HEK293 (cell line): ENCODE measurements at regions not wholly inside any gene's neighbourhood (a gene's known extent, or its start where the extent isn't known, plus 50 kb on each side); places are given as distances from the start of the nearest gene placed in this dataset.
A peak's percentile ranks its signal among the peaks of the same experiment; 100 is the strongest.

ENCODE experiments used
- CTCF ChIA-PET: fragments of 350-600 bp; formaldehyde crosslinking; extraction: SDS; loops from one replicate; lab custom pipeline; 2021; ENCODE audit warnings: antibody characterized with exemption; lab: Yijun Ruan, JAX
- POLR2A ChIA-PET: fragments of 300-600 bp; formaldehyde crosslinking; extraction: SDS; loops from one replicate; lab custom pipeline; 2020; ENCODE audit warnings: antibody characterized with exemption, inconsistent platforms; lab: Yijun Ruan, JAX
- H3K27ac ChIP-seq: fragments of 200-500 bp; sonication (Bioruptor generic); 2 replicates; pipeline ENCODE4 v1.5.1; 2014; ENCODE audit warnings: low read depth, low read length, control low read depth, inconsistent platforms; ENCODE audit errors: extremely low read depth
- H3K36me3 ChIP-seq, 2 experiments: fragments of 200-500 bp in 1 of 2; sonication (Bioruptor generic) in 1 of 2; 1 replicate in 1 of 2; 2 replicates in 1 of 2; pipeline ENCODE4 v1.5.1; 2014 to 2017; ENCODE audit warnings: inconsistent platforms in 2 of 2, low read length in 2 of 2; ENCODE audit not compliant: control insufficient read depth in 2 of 2, insufficient read depth in 1 of 2
- H3K4me1 ChIP-seq: fragments of 200-500 bp; sonication (Bioruptor generic); 2 replicates; pipeline ENCODE4 v1.5.1; 2014; ENCODE audit warnings: mild to moderate bottlenecking, low read length, inconsistent platforms; ENCODE audit not compliant: control insufficient read depth, insufficient read depth
- H3K4me3 ChIP-seq: 2 replicates; pipeline ENCODE4 v1.5.1; 2011; ENCODE audit warnings: low read depth, mild to moderate bottlenecking, control low read depth, low read length, moderate library complexity
- H3K9me3 ChIP-seq: fragments of 200-500 bp; sonication (Bioruptor generic); 2 replicates; pipeline ENCODE4 v1.5.1; 2014; ENCODE audit warnings: low read depth, low read length, inconsistent platforms; ENCODE audit not compliant: control insufficient read depth, insufficient read depth
- EGR2 ChIP-seq: fragments of 450-650 bp; formaldehyde crosslinking; IDR thresholded peaks from 2 replicates; pipeline ENCODE4 v1.5.1; 2016; ENCODE audit warnings: low read depth, missing biosample characterization, missing genetic modification characterization
- KLF8 ChIP-seq: fragments of 450-650 bp; formaldehyde crosslinking; IDR thresholded peaks from 2 replicates; pipeline ENCODE4 v1.5.1; 2016; ENCODE audit warnings: missing biosample characterization, missing genetic modification characterization
- RBAK ChIP-seq: fragments of 450-650 bp; formaldehyde crosslinking; IDR thresholded peaks from 2 replicates; pipeline ENCODE4 v1.5.1; 2016; ENCODE audit warnings: missing biosample characterization, missing genetic modification characterization
- ZBTB48 ChIP-seq: fragments of 450-650 bp; formaldehyde crosslinking; IDR thresholded peaks from 2 replicates; pipeline ENCODE4 v1.5.1; 2016; ENCODE audit warnings: missing biosample characterization, missing genetic modification characterization
- ZNF184 ChIP-seq: fragments of 450-650 bp; IDR thresholded peaks from 2 replicates; pipeline ENCODE4 v1.5.1; 2018; ENCODE audit warnings: missing biosample characterization, mild to moderate bottlenecking, missing genetic modification characterization
- ZNF2 ChIP-seq: fragments of 450-650 bp; formaldehyde crosslinking; IDR thresholded peaks from 2 replicates; pipeline ENCODE4 v1.5.1; 2016; ENCODE audit warnings: missing biosample characterization, missing genetic modification characterization
- ZNF202 ChIP-seq: fragments of 450-650 bp; formaldehyde crosslinking; IDR thresholded peaks from 2 replicates; pipeline ENCODE4 v1.5.1; 2016; ENCODE audit warnings: missing biosample characterization, missing genetic modification characterization, borderline replicate concordance
- ZNF23 ChIP-seq: fragments of 450-650 bp; formaldehyde crosslinking; IDR thresholded peaks from 2 replicates; pipeline ENCODE4 v1.5.1; 2016; ENCODE audit warnings: missing biosample characterization, missing genetic modification characterization, borderline replicate concordance
- ZNF266 ChIP-seq: fragments of 450-650 bp; formaldehyde crosslinking; IDR thresholded peaks from 2 replicates; pipeline ENCODE4 v1.5.1; 2016; ENCODE audit warnings: missing biosample characterization, missing genetic modification characterization, low read depth
- ZNF292 ChIP-seq: fragments of 450-650 bp; formaldehyde crosslinking; IDR thresholded peaks from 2 replicates; pipeline ENCODE4 v1.5.1; 2016; ENCODE audit warnings: low read depth, missing biosample characterization, missing genetic modification characterization, borderline replicate concordance
- ZNF426 ChIP-seq: fragments of 450-650 bp; formaldehyde crosslinking; IDR thresholded peaks from 2 replicates; pipeline ENCODE4 v1.5.1; 2017; ENCODE audit warnings: missing biosample characterization, missing genetic modification characterization, mild to moderate bottlenecking, inconsistent platforms, moderate library complexity
- ZNF510 ChIP-seq: fragments of 450-650 bp; formaldehyde crosslinking; IDR thresholded peaks from 2 replicates; pipeline ENCODE4 v1.5.1; 2018; ENCODE audit warnings: mild to moderate bottlenecking, missing genetic modification characterization, missing biosample characterization; ENCODE audit not compliant: insufficient replicate concordance
- ZNF560 ChIP-seq: fragments of 450-650 bp; formaldehyde crosslinking; IDR thresholded peaks from 2 replicates; pipeline ENCODE4 v1.5.1; 2017; ENCODE audit warnings: missing biosample characterization, missing genetic modification characterization, borderline replicate concordance
- ZNF629 ChIP-seq: fragments of 450-650 bp; formaldehyde crosslinking; IDR thresholded peaks from 2 replicates; pipeline ENCODE4 v1.5.1; 2017; ENCODE audit warnings: missing biosample characterization, missing genetic modification characterization
- ZNF768 ChIP-seq: fragments of 450-650 bp; formaldehyde crosslinking; IDR thresholded peaks from 2 replicates; pipeline ENCODE4 v1.5.1; 2018; ENCODE audit warnings: missing biosample characterization, mild to moderate bottlenecking, missing genetic modification characterization
- TF ChIP-seq, protein P1 (sequence below): fragments of 450-650 bp; formaldehyde crosslinking; IDR thresholded peaks from 2 replicates; pipeline ENCODE4 v1.5.1; 2016; ENCODE audit warnings: missing biosample characterization, missing genetic modification characterization
- TF ChIP-seq, protein P2 (sequence below): fragments of 450-650 bp; formaldehyde crosslinking; IDR thresholded peaks from 2 replicates; pipeline ENCODE4 v1.5.1; 2016; ENCODE audit warnings: missing biosample characterization, missing genetic modification characterization
- TF ChIP-seq, protein P3 (sequence below): fragments of 450-650 bp; formaldehyde crosslinking; IDR thresholded peaks from 2 replicates; pipeline ENCODE4 v1.5.1; 2016; ENCODE audit warnings: missing biosample characterization, missing genetic modification characterization, borderline replicate concordance
- TF ChIP-seq, protein P4 (sequence below): fragments of 450-650 bp; formaldehyde crosslinking; IDR thresholded peaks from 2 replicates; pipeline ENCODE4 v1.5.1; 2016; ENCODE audit warnings: missing biosample characterization, missing genetic modification characterization, low read depth

DNA sequence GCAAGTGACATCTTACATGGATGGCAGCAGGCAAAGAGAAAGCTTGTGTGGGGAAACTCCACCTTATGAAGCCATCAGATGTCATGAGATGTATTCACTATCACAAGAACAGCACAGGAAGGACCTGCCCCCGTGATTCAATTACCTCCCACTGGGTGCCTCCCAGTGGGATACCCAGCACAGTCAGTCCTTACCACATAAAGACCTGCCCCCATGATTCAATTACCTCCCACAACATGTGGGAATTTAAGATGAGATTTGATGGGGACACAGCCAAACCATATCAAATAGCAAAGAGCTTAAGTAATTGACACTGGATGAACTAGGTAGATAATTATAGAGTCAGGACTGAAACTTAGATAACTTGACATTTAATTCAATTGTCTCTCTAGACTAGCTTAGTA lies 85.6 kb downstream of the SLIT2 start (continued):
- no peak for TF ChIP-seq ZNF23 (tag by site-specific recombination)
- 0 out of 2 replicates have a peak, but pooled peaks have one; percentile 5 for TF ChIP-seq ZNF426
- no peak for TF ChIP-seq ZNF768 (tag by site-specific recombination)
- TF ChIP-seq, protein P1, sequence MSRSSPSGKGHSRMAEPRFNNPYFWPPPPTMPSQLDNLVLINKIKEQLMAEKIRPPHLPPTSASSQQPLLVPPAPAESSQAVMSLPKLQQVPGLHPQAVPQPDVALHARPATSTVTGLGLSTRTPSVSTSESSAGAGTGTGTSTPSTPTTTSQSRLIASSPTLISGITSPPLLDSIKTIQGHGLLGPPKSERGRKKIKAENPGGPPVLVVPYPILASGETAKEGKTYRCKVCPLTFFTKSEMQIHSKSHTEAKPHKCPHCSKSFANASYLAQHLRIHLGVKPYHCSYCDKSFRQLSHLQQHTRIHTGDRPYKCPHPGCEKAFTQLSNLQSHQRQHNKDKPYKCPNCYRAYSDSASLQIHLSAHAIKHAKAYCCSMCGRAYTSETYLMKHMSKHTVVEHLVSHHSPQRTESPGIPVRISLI (tag by site-specific recombination): no peak
- TF ChIP-seq, all 188 proteins: peak for 52

DNA sequence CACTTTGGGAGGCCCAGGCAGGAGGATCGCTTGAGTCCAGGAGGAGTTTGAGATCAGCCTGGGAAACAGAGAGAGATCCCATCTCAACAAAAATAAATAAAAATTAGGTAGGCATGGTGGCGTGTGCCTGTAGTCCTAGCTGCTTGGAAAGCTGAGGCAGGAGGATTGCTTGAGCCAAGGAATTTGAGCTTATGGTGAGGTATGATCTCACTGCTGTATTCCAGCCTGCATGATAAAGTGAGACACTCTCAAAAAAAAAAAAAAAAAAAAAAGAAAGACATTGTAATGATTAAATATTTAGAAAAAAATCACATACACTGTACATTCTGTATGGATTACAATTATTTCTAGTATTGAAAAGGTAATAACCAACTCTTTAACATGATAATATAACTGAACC lies 87.1 kb downstream of the SLIT2 start:
- H3K4me1 ChIP-seq: no peaks in the 10 kb centered on the region
- TF ChIP-seq ZNF510 (tag by site-specific recombination) (no peak), ZNF629 (0 out of 2 replicates have a peak, but pooled peaks have one; percentile 12)
- TF ChIP-seq, protein P1 (tag by site-specific recombination): peak; percentile 67; the same call in 1 of the 2 replicates
- TF ChIP-seq, protein P2, sequence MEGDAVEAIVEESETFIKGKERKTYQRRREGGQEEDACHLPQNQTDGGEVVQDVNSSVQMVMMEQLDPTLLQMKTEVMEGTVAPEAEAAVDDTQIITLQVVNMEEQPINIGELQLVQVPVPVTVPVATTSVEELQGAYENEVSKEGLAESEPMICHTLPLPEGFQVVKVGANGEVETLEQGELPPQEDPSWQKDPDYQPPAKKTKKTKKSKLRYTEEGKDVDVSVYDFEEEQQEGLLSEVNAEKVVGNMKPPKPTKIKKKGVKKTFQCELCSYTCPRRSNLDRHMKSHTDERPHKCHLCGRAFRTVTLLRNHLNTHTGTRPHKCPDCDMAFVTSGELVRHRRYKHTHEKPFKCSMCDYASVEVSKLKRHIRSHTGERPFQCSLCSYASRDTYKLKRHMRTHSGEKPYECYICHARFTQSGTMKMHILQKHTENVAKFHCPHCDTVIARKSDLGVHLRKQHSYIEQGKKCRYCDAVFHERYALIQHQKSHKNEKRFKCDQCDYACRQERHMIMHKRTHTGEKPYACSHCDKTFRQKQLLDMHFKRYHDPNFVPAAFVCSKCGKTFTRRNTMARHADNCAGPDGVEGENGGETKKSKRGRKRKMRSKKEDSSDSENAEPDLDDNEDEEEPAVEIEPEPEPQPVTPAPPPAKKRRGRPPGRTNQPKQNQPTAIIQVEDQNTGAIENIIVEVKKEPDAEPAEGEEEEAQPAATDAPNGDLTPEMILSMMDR (tag by site-specific recombination): no peak
- H3K4me3 ChIP-seq: no peak overlapping the region
- CTCF ChIA-PET: interaction anchor here (0.7 kb wide), 1 partner anchor 88 kb away, joined by 3 read pairs; no protein-coding TSS in a partner anchor
- POLR2A ChIA-PET: no interaction called here
- no peaks in the 10 kb centered on the region for H3K36me3 ChIP-seq
- H3K9me3 ChIP-seq: no peaks in the 10 kb centered on the region
- H3K27ac ChIP-seq: no peak overlapping the region

DNA sequence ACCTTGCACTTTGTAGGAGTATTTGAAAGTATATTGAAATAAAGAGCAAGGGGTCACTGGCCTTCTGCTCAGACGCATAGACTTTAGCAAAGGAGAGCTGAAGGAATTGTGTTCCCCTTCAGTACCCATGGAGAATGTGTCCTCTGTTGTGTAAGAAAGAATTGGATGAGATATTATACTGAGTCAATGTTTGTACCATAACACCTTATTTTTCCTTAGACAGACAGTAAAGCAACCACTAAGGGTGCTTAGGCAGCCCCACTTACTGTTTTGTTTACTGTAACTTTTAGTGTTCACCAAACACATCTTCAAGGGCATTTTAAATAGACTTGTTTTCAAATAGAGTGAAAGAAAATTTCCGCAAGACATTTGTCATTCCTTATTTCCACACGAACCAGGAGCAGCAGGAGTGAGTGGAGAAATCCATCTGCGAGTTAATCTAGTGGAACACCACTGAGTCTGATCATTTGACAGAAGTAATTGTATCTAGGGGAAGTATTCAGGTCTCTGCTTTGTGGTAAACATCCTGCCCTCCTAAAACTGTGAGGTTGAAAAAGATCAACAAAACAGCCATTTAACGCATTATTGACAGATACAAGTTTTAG lies 89.5 kb downstream of the SLIT2 start:
- CTCF ChIA-PET: interaction anchor here (0.6 kb wide), 1 partner anchor 14 kb away, joined by 4 read pairs; no protein-coding TSS in a partner anchor
- TF ChIP-seq ZNF202 (tag by site-specific recombination): no peak
- TF ChIP-seq ZNF560 (tag by site-specific recombination): no peak
- TF ChIP-seq ZNF23 (tag by site-specific recombination): no peak
- TF ChIP-seq ZNF184 (tag by site-specific recombination): no peak
- no peak for TF ChIP-seq RBAK (tag by site-specific recombination)
- no peak for TF ChIP-seq ZNF266 (tag by site-specific recombination)
- no peak for TF ChIP-seq ZNF2 (tag by site-specific recombination)
- TF ChIP-seq ZBTB48: no peak
- Histone ChIP-seq H3K4me1 (no peaks in the 10 kb centered on the region), H3K27ac (no peak overlapping the region), H3K4me3 (no peak overlapping the region), H3K36me3 (no peaks in the 10 kb centered on the region), H3K9me3 (no peaks in the 10 kb centered on the region)
- POLR2A ChIA-PET: no interaction called here

DNA sequence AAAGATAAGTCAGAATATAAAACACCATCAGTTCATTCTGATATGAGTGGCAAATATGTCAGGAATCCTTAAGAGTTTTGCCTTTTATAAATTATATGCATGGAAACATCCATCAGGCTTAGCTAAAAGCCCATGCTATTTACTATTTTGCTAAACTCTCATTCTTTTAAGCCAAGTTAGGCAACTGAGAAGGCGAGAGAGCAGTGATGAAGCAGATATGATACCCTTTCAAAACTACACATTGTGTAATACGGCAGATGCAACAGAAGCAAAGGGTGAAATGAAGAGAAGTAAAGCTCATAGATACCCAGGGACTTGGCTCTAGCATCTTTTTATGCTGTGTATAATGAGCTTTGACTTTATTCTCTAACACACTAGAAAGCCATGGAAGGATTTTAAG lies 95.8 kb downstream of the SLIT2 start:
- ChIA-PET POLR2A (no interaction called here), CTCF (interaction anchor here (0.6 kb wide), 1 partner anchor 47 kb away, joined by 5 read pairs; no protein-coding TSS in a partner anchor)
- Histone ChIP-seq H3K36me3 (peaks cover 0 to 6% of the 10 kb centered on the region in 2 experiments; a peak in 1 of 3 replicates), H3K9me3 (no peaks in the 10 kb centered on the region), H3K4me3 (no peak overlapping the region), H3K4me1 (no peaks in the 10 kb centered on the region), H3K27ac (no peak overlapping the region)
- TF ChIP-seq, protein P2 (tag by site-specific recombination): no peak
- TF ChIP-seq ZNF292 (tag by site-specific recombination): no peak
- no peak for TF ChIP-seq KLF8 (tag by site-specific recombination)
- TF ChIP-seq EGR2 (tag by site-specific recombination): no peak
- TF ChIP-seq, protein P3, sequence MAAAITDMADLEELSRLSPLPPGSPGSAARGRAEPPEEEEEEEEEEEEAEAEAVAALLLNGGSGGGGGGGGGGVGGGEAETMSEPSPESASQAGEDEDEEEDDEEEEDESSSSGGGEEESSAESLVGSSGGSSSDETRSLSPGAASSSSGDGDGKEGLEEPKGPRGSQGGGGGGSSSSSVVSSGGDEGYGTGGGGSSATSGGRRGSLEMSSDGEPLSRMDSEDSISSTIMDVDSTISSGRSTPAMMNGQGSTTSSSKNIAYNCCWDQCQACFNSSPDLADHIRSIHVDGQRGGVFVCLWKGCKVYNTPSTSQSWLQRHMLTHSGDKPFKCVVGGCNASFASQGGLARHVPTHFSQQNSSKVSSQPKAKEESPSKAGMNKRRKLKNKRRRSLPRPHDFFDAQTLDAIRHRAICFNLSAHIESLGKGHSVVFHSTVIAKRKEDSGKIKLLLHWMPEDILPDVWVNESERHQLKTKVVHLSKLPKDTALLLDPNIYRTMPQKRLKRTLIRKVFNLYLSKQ: no peak
- TF ChIP-seq, protein P4, sequence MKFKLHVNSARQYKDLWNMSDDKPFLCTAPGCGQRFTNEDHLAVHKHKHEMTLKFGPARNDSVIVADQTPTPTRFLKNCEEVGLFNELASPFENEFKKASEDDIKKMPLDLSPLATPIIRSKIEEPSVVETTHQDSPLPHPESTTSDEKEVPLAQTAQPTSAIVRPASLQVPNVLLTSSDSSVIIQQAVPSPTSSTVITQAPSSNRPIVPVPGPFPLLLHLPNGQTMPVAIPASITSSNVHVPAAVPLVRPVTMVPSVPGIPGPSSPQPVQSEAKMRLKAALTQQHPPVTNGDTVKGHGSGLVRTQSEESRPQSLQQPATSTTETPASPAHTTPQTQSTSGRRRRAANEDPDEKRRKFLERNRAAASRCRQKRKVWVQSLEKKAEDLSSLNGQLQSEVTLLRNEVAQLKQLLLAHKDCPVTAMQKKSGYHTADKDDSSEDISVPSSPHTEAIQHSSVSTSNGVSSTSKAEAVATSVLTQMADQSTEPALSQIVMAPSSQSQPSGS (tag by site-specific recombination): no peak
